K562 (cell line): ENCODE measurements at regions not wholly inside any gene's neighbourhood (a gene's known extent, or its start where the extent isn't known, plus 50 kb on each side); places are given as distances from the start of the nearest gene placed in this dataset.

ENCODE experiments used
- ATAC-seq: fragments of 200-7000 bp; cut with Tn5 transposase; 3 replicates; pipeline ENCODE4 v1.9.1; 2020; ENCODE audit warnings: moderate library complexity
- BruUV-seq: library from RNA; stranded (reverse); fragments of 400-500 nt; replicated peaks from 2 replicates; lab custom pipeline; 2021; lab: Mats Ljungman, UMichigan
- CTCF ChIA-PET: fragments of 300-600 bp; formaldehyde crosslinking; extraction: SDS; loops from one replicate; lab custom pipeline; 2021; ENCODE audit warnings: low intra/inter-chr PET ratio; lab: Yijun Ruan, JAX
- POLR2A ChIA-PET: fragments of 300-600, 350-650 bp; sonication (Branson Sonifier 250); formaldehyde crosslinking; extraction: SDS; loops from one replicate; lab custom pipeline; 2021; ENCODE audit warnings: antibody characterized with exemption, inconsistent platforms; lab: Yijun Ruan, JAX
- DNase-seq, 4 experiments: peaks; one replicate each; pipeline versions ENCODE4 v3.0.0 to v3.0.0-alpha.2; 2011 to 2018; ENCODE audit warnings: low spot score in 3 of 4, mixed read lengths in 3 of 4; ENCODE audit errors: extremely low read depth in 1 of 4
- FAIRE-seq: peaks from 2 replicates; lab custom pipeline; 2011; peaks lifted over from hg19 to GRCh38; lab: Jason Lieb, UNC
- H2AFZ ChIP-seq: 2 replicates; pipeline ENCODE4 v1.6.0; 2011; ENCODE audit warnings: low read depth, low read length, control low read depth, inconsistent platforms
- H3K27ac ChIP-seq: fragments of 200-600 bp; 3 replicates; pipeline ENCODE4 v1.8.0; 2011; ENCODE audit warnings: low read depth, mild to moderate bottlenecking, control low read depth, inconsistent platforms, low read length, moderate library complexity, mixed read lengths; ENCODE audit errors: extremely low read depth
- H3K27me3 ChIP-seq, 2 experiments: fragments of 300-600 bp in 1 of 2; 2 replicates in 1 of 2; 3 replicates in 1 of 2; pipeline versions ENCODE4 v1.6.0 to v1.8.0; 2011; ENCODE audit warnings: inconsistent platforms in 2 of 2, low read length in 2 of 2, mild to moderate bottlenecking in 1 of 2, mixed read lengths in 1 of 2, moderate library complexity in 1 of 2; ENCODE audit not compliant: control insufficient read depth in 2 of 2, insufficient read depth in 2 of 2
- H3K36me3 ChIP-seq: fragments of 300-600 bp; 3 replicates; pipeline ENCODE4 v1.8.0; 2011; ENCODE audit warnings: mild to moderate bottlenecking, low read length, inconsistent platforms; ENCODE audit not compliant: control insufficient read depth, insufficient read depth
- H3K4me1 ChIP-seq, 2 experiments: fragments of 200-600 bp in 1 of 2; replicated peaks in 1 of 2; 2 replicates in 1 of 2; 3 replicates in 1 of 2; pipeline versions ENCODE4 v1.5.1 to v1.8.0; 2011; ENCODE audit warnings: inconsistent platforms in 2 of 2, low read length in 2 of 2, mild to moderate bottlenecking in 1 of 2, mixed read lengths in 1 of 2, moderate library complexity in 1 of 2; ENCODE audit not compliant: control insufficient read depth in 2 of 2, insufficient read depth in 2 of 2
- H3K4me2 ChIP-seq: 2 replicates; pipeline ENCODE4 v1.6.1; 2011; ENCODE audit warnings: low read length, control low read depth, inconsistent platforms, mixed read lengths; ENCODE audit not compliant: insufficient read depth
- H3K4me3 ChIP-seq: fragments of 200-600 bp; sonication (generic), shearing (Covaris generic); 2 replicates; pipeline ENCODE4 v1.5.1; 2016; ENCODE audit warnings: control low read depth, inconsistent platforms
- H3K79me2 ChIP-seq: fragments of 200-600 bp; 3 replicates; pipeline ENCODE4 v1.8.0; 2011; ENCODE audit warnings: low read length, inconsistent platforms; ENCODE audit not compliant: control insufficient read depth, insufficient read depth
- H3K9ac ChIP-seq, 2 experiments: 2 replicates each; pipeline versions ENCODE4 v1.6.0 to v1.6.1; 2011; ENCODE audit warnings: low read depth in 2 of 2, low read length in 2 of 2, control low read depth in 1 of 2, inconsistent platforms in 1 of 2, mild to moderate bottlenecking in 1 of 2, mixed read lengths in 1 of 2; ENCODE audit not compliant: insufficient read depth in 1 of 2
- H3K9me1 ChIP-seq: one replicate; pipeline ENCODE4 v1.6.0; 2011; ENCODE audit warnings: inconsistent platforms, mild to moderate bottlenecking, low read length, moderate library complexity; ENCODE audit not compliant: control insufficient read depth, insufficient read depth
- H3K9me3 ChIP-seq: replicated peaks from 2 replicates; pipeline ENCODE4 v1.5.1; 2011; ENCODE audit warnings: low read depth, low read length, inconsistent platforms; ENCODE audit not compliant: control insufficient read depth, insufficient read depth
- H4K20me1 ChIP-seq: replicated peaks from 2 replicates; pipeline ENCODE4 v1.6.1; 2011; ENCODE audit warnings: low read length, inconsistent platforms, mixed read lengths; ENCODE audit not compliant: control insufficient read depth, insufficient read depth
- DACH1 ChIP-seq: fragments of 450-650 bp; IDR thresholded peaks from 2 replicates; pipeline ENCODE4 v1.6.1; 2018; ENCODE audit not compliant: partially characterized antibody
- DPF2 ChIP-seq: fragments of 450-650 bp; IDR thresholded peaks from 2 replicates; pipeline ENCODE4 v1.6.1; 2016
- E2F4 ChIP-seq: sonication (generic); formaldehyde crosslinking; IDR thresholded peaks from 2 replicates; pipeline ENCODE4 v1.8.0; 2022; ENCODE audit warnings: mild to moderate bottlenecking, low read depth, missing genetic modification reagents
- NFE2L1 ChIP-seq: fragments of 450-650 bp; IDR thresholded peaks from 2 replicates; pipeline ENCODE4 v1.6.1; 2016; ENCODE audit warnings: missing genetic modification characterization, low read depth, mild to moderate bottlenecking, missing compliant biosample characterization, moderate library complexity, borderline replicate concordance
- PATZ1 ChIP-seq: fragments of 250-450 bp; sonication (Bioruptor Pico); IDR thresholded peaks from 2 replicates; pipeline ENCODE4 v1.5.0; 2020; ENCODE audit warnings: mild to moderate bottlenecking, borderline replicate concordance
- U2AF1 ChIP-seq: fragments of 200-400 bp; formaldehyde crosslinking; optimal IDR thresholded peaks from 2 replicates; pipeline ENCODE3; 2017; ENCODE audit warnings: mild to moderate bottlenecking, low read depth, low read length, moderate library complexity
- ZBTB34 ChIP-seq: fragments of 250-450 bp; sonication (Bioruptor Pico); IDR thresholded peaks from 2 replicates; pipeline ENCODE4 v1.8.0; 2021; ENCODE audit warnings: mild to moderate bottlenecking, moderate library complexity
- ZSCAN32 ChIP-seq: fragments of 450-650 bp; formaldehyde crosslinking; IDR thresholded peaks from 2 replicates; pipeline ENCODE4 v1.4.0; 2020; ENCODE audit warnings: mild to moderate bottlenecking, moderate library complexity
- WGBS: fragments of 100-300 bp; shearing (Covaris generic); methylation state at CpG from one replicate; pipeline ENCODE4 v1.1.6; 2016; ENCODE audit warnings: low coverage, mixed read lengths; ENCODE audit not compliant: insufficient coverage; ENCODE audit errors: missing lambda C conversion rate; 5-methylcytosine and 5-hydroxymethylcytosine counted together
- in situ Hi-C: fragments of 300-500 bp; cut with MboI; formaldehyde crosslinking; loops from 4 replicates; pipeline ENCODE4 v1.15.0; 2018; ENCODE audit warnings: inconsistent platforms, mixed read lengths
- intact Hi-C: fragments of 100-400 bp; cut with micrococcal nuclease; formaldehyde crosslinking; loops from 2 replicates; pipeline ENCODE4 v1.14.2; 2022

- no peak for TF ChIP-seq U2AF1
- TF ChIP-seq DPF2: no peak
- TF ChIP-seq E2F4 (CRISPR knock-in tag): no peak
- no peak for TF ChIP-seq DACH1
- no peak for TF ChIP-seq ZSCAN32 (CRISPR knock-in tag)
- TF ChIP-seq PATZ1 (CRISPR knock-in tag): no peak
- TF ChIP-seq, all 486 proteins: peak for 0
Measured at GRCh38 chr6:20328266-20328923, 73.3 kb upstream of the E2F3 start (continued).

- WGBS: 5% methylated on average over 3 of the region's 3 CpGs
- FAIRE-seq (no peak), ATAC-seq (no peak), DNase-seq (no peak)
- Histone ChIP-seq H3K27ac (no peak overlapping the region), H3K79me2 (no peaks in the 10 kb centered on the region), H3K4me3 (no peak overlapping the region), H3K4me1 (peaks cover 4 to 6% of the 10 kb centered on the region in 2 experiments; a peak in 3 of 5 replicates), H3K9me3 (peaks cover 5% of the 10 kb centered on the region; the same call in 1 of the 2 replicates), H3K9ac (no peak overlapping the region), H3K4me2 (no peak overlapping the region), H3K27me3 (no peaks in the 10 kb centered on the region), H2AFZ (no peak overlapping the region; the same call in 1 of the 2 replicates), H3K36me3 (no peaks in the 10 kb centered on the region), H4K20me1 (no peaks in the 10 kb centered on the region), H3K9me1 (no peaks in the 10 kb centered on the region)
- intact Hi-C loops: no loop called here
- in situ Hi-C loops: no loop called here
- no TSS peak for BruUV-seq
- ChIA-PET POLR2A (interaction anchor here (1.3 kb wide), 1 partner anchor 14 kb away, joined by 3 read pairs; no protein-coding TSS in a partner anchor), CTCF (no interaction called here)
- no peak for TF ChIP-seq ZBTB34
- TF ChIP-seq NFE2L1 (tag): no peak
Measured at GRCh38 chr6:20328924-20329300, 72.8 kb upstream of the E2F3 start.
